ENCODE measurements at regions not wholly inside any gene's neighbourhood (a gene's known extent, or its start where the extent isn't known, plus 50 kb on each side); places are given as distances from the start of the nearest gene placed in this dataset.
A peak's percentile ranks its signal among the peaks of the same experiment; 100 is the strongest.

GRCh38 chr4:13218326-13218958 lies 265.7 kb downstream of the RAB28 start:
- TF ChIP-seq, protein P1, sequence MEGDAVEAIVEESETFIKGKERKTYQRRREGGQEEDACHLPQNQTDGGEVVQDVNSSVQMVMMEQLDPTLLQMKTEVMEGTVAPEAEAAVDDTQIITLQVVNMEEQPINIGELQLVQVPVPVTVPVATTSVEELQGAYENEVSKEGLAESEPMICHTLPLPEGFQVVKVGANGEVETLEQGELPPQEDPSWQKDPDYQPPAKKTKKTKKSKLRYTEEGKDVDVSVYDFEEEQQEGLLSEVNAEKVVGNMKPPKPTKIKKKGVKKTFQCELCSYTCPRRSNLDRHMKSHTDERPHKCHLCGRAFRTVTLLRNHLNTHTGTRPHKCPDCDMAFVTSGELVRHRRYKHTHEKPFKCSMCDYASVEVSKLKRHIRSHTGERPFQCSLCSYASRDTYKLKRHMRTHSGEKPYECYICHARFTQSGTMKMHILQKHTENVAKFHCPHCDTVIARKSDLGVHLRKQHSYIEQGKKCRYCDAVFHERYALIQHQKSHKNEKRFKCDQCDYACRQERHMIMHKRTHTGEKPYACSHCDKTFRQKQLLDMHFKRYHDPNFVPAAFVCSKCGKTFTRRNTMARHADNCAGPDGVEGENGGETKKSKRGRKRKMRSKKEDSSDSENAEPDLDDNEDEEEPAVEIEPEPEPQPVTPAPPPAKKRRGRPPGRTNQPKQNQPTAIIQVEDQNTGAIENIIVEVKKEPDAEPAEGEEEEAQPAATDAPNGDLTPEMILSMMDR (conservative IDR thresholded peaks at IDR 0.05; ENCODE audit: low read depth, low read length): no peak
- no peak overlapping the region for H3K4me3 ChIP-seq (ENCODE audit: low read depth, low read length)
- no peak for DNase-seq (ENCODE audit: low read depth)

DNA sequence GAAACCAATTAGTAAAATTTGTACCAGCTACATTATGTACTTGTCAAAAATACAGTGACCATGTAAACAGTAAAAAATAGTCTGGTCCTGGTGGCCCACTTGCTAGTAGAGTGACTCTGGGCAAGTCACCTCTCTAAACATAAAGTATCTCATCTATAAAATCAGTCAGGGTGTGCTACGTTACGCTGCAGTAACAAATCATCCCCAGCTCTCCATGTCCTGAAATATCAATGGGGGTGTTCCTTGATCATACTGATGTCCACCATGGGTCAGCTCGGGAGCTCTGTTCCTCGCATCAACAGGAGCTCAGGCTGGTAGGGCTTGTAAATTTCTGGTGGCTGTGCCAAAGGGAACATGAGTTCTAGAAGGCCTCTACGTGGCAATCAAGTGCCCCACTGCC lies 268.6 kb downstream of the RAB28 start:
- DNase-seq (ENCODE audit: low read depth): no peak
- TF ChIP-seq, protein P1 (conservative IDR thresholded peaks at IDR 0.05; ENCODE audit: low read depth, low read length): no peak
- H3K4me3 ChIP-seq (ENCODE audit: low read depth, low read length): no peak overlapping the region

GRCh38 chr4:13212936-13213335 lies 271.2 kb downstream of the RAB28 start:
- TF ChIP-seq, protein P1 (conservative IDR thresholded peaks at IDR 0.05; ENCODE audit: low read depth, low read length): no peak
- H3K4me3 ChIP-seq (ENCODE audit: low read depth, low read length): no peak overlapping the region
- no peak for DNase-seq (ENCODE audit: low read depth)

DNA sequence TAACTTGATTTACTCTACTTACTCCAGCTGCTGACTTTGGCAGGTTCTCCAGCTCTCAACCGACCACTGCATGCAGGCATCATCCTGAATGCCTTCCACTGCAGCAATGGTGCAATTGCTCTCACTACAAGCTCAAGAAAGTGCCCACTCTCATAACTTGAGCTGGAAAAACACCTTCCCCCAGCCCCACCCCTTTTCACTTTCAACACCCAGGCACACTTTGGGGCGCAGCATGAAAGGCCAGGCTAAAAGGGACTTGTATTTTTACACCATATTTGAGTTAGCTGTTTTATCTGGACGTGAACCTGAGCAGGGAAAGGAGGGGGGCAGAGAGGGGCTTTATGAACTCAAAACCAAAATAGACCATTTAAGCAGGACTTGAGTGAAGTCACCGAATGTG lies 274.5 kb downstream of the RAB28 start:
- no peak for DNase-seq (ENCODE audit: low read depth)
- TF ChIP-seq, protein P1 (conservative IDR thresholded peaks at IDR 0.05; ENCODE audit: low read depth, low read length): no peak
- no peak overlapping the region for H3K4me3 ChIP-seq (ENCODE audit: low read depth, low read length)

- TF ChIP-seq, protein P1 (conservative IDR thresholded peaks at IDR 0.05; ENCODE audit: low read depth, low read length): no peak
- no peak overlapping the region for H3K4me3 ChIP-seq (ENCODE audit: low read depth, low read length)
- no peak for DNase-seq (ENCODE audit: low read depth)
Observed at GRCh38 chr4:13208558-13209193, 275.5 kb downstream of the RAB28 start.

DNA sequence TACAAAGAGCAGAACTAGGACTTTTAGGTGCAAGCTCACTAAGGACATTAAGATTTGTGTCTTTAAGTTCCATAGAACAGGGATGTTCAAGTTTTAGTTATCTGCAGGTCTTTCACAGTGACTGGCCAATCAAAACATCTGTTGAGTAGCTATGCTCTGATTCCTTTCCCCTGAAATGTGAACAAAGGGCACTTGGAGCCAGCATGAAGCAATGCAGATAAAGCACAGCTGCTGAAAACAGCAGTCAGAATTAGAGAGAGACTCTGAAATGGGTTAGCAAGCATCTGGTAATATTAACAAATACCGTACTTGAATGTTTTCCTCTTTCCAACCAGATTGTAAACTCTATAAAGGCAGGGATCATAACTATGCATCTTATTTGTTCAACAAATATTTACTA lies 276.9 kb downstream of the RAB28 start:
- peak; percentile 1 for DNase-seq (ENCODE audit: low read depth)
- TF ChIP-seq, protein P1 (conservative IDR thresholded peaks at IDR 0.05; ENCODE audit: low read depth, low read length): no peak
- no peak overlapping the region for H3K4me3 ChIP-seq (ENCODE audit: low read depth, low read length)

GRCh38 chr4:13203101-13203500 lies 281.0 kb downstream of the RAB28 start:
- TF ChIP-seq, protein P1 (conservative IDR thresholded peaks at IDR 0.05; ENCODE audit: low read depth, low read length): no peak

More at GRCh38 chr4:13203101-13203500, 281.0 kb downstream of the RAB28 start:
- no peak for DNase-seq (ENCODE audit: low read depth)
- H3K4me3 ChIP-seq (ENCODE audit: low read depth, low read length): no peak overlapping the region
